HepG2 (cell line): ENCODE measurements at regions not wholly inside any gene's neighbourhood (a gene's known extent, or its start where the extent isn't known, plus 50 kb on each side); places are given as distances from the start of the nearest gene placed in this dataset.

Experiments
- ATAC-seq: fragments of 200-7000 bp; cut with Tn5 transposase; 3 replicates; pipeline ENCODE4 v1.9.1; 2020; ENCODE audit warnings: mild to moderate bottlenecking, moderate library complexity
- BruUV-seq: library from RNA; stranded (reverse); fragments of 400-500 nt; replicated peaks from 2 replicates; lab custom pipeline; 2021; lab: Mats Ljungman, UMichigan
- CTCF ChIA-PET: fragments of 300-600 bp; formaldehyde crosslinking; extraction: SDS; loops from one replicate; lab custom pipeline; 2021; ENCODE audit warnings: low total read pairs, inconsistent platforms, low intra/inter-chr PET ratio; lab: Yijun Ruan, JAX
- POLR2A ChIA-PET: fragments of 350-600 bp; sonication (Branson Sonifier 250); formaldehyde crosslinking; loops from one replicate; lab custom pipeline; 2020; ENCODE audit warnings: antibody characterized with exemption, inconsistent platforms; lab: Yijun Ruan, JAX
- DNase-seq: peaks from one replicate; pipeline ENCODE4 v3.0.0-alpha.2; 2015; ENCODE audit warnings: low spot score
- FAIRE-seq: peaks from 3 replicates; lab custom pipeline; 2011; peaks lifted over from hg19 to GRCh38; lab: Jason Lieb, UNC
- H2AFZ ChIP-seq: one replicate; pipeline ENCODE4 v1.6.1; 2011; ENCODE audit warnings: low read length, inconsistent platforms
- H3K27ac ChIP-seq: fragments of 300-600 bp; 3 replicates; pipeline ENCODE4 v1.8.0; 2011; ENCODE audit warnings: mixed run types, mild to moderate bottlenecking, mixed read lengths, low read length, inconsistent platforms; ENCODE audit not compliant: insufficient read depth; ENCODE audit errors: extremely low read length
- H3K27me3 ChIP-seq, 2 experiments: fragments of 200-600 bp in 1 of 2; 2 replicates in 1 of 2; 3 replicates in 1 of 2; pipeline versions ENCODE4 v1.6.0 to v1.8.0; 2011; ENCODE audit warnings: low read length in 2 of 2, mild to moderate bottlenecking in 2 of 2, moderate library complexity in 2 of 2, inconsistent platforms in 1 of 2; ENCODE audit not compliant: insufficient read depth in 2 of 2, control insufficient read depth in 1 of 2
- H3K36me3 ChIP-seq, 2 experiments: fragments of 200-600 bp in 1 of 2; replicated peaks in 1 of 2; 2 replicates in 1 of 2; 3 replicates in 1 of 2; pipeline versions ENCODE4 v1.5.1 to v1.8.0; 2011; ENCODE audit warnings: low read length in 2 of 2, inconsistent platforms in 1 of 2; ENCODE audit not compliant: insufficient read depth in 2 of 2, control insufficient read depth in 1 of 2
- H3K4me1 ChIP-seq: 2 replicates; pipeline ENCODE4 v1.5.1; 2012; ENCODE audit warnings: low read length, inconsistent platforms; ENCODE audit not compliant: insufficient read depth
- H3K4me2 ChIP-seq: 2 replicates; pipeline ENCODE4 v1.6.0; 2011; ENCODE audit warnings: low read depth, low read length, inconsistent platforms
- H3K4me3 ChIP-seq, 3 experiments: fragments of 200-600 bp in 1 of 3; sonication (generic), shearing (Covaris generic) in 1 of 3; replicated peaks in 1 of 3; 2 replicates each; pipeline ENCODE4 v1.5.1; 2011 to 2016; ENCODE audit warnings: low read length in 3 of 3, inconsistent platforms in 2 of 3, low read depth in 2 of 3, mild to moderate bottlenecking in 2 of 3, control low read depth in 1 of 3, mixed read lengths in 1 of 3; ENCODE audit not compliant: insufficient read depth in 1 of 3
- H3K79me2 ChIP-seq: one replicate; pipeline ENCODE4 v1.6.1; 2011; ENCODE audit warnings: low read length, inconsistent platforms; ENCODE audit not compliant: insufficient read depth
- H3K9ac ChIP-seq: 2 replicates; pipeline ENCODE4 v1.6.0; 2011; ENCODE audit warnings: mild to moderate bottlenecking, low read depth, low read length, inconsistent platforms; ENCODE audit not compliant: insufficient read depth
- H3K9me3 ChIP-seq: 2 replicates; pipeline ENCODE4 v1.5.1; 2012; ENCODE audit warnings: mild to moderate bottlenecking, low read length
- H4K20me1 ChIP-seq: 2 replicates; pipeline ENCODE4 v1.6.0; 2011; ENCODE audit warnings: inconsistent platforms, mild to moderate bottlenecking, low read length, moderate library complexity; ENCODE audit not compliant: insufficient read depth
- ERF ChIP-seq: IDR thresholded peaks from 2 replicates; pipeline ENCODE4 v1.6.1; 2018; ENCODE audit warnings: missing biosample characterization, missing genetic modification reagents
- ETV6 ChIP-seq: sonication (generic); formaldehyde crosslinking; conservative IDR thresholded peaks from 2 replicates; pipeline ENCODE4 v1.4.0; 2020; ENCODE audit warnings: missing genetic modification reagents
- RBAK ChIP-seq: sonication (generic); formaldehyde crosslinking; IDR thresholded peaks from 2 replicates; pipeline ENCODE4 v1.5.1; 2020; ENCODE audit warnings: mild to moderate bottlenecking, missing genetic modification reagents
- ZNF282 ChIP-seq: fragments of 450-650 bp; IDR thresholded peaks from 2 replicates; pipeline ENCODE4 v1.6.1; 2018; ENCODE audit not compliant: partially characterized antibody
- WGBS: methylation state at CpG from one replicate; pipeline ENCODE4 v1.1.6; 2017; ENCODE audit warnings: low lambda C conversion rate; 5-methylcytosine and 5-hydroxymethylcytosine counted together
- in situ Hi-C: cut with HindIII; loops from 2 replicates; pipeline ENCODE4 v1.10.0; 2017; ENCODE audit warnings: low pct_unique_long_range_greater_than_20kb; ENCODE audit not compliant: extremely low pct_ligation_motif_present
- intact Hi-C: fragments of 100-400 bp; cut with micrococcal nuclease; formaldehyde crosslinking; loops from one replicate; pipeline ENCODE4 v1.10.0; 2022; ENCODE audit not compliant: unreplicated experiment
- TF ChIP-seq, protein P1 (sequence below): fragments of 450-650 bp; IDR thresholded peaks from 2 replicates; pipeline ENCODE4 v1.6.1; 2016
- TF ChIP-seq, protein P2 (sequence below): sonication (generic); formaldehyde crosslinking; IDR thresholded peaks from 2 replicates; pipeline ENCODE4 v1.5.0; 2020; ENCODE audit warnings: missing genetic modification reagents
- TF ChIP-seq, protein P3 (sequence below): sonication (generic); formaldehyde crosslinking; IDR thresholded peaks from 2 replicates; pipeline ENCODE4 v1.8.0; 2022; ENCODE audit warnings: mild to moderate bottlenecking, missing genetic modification reagents, moderate library complexity

DNA sequence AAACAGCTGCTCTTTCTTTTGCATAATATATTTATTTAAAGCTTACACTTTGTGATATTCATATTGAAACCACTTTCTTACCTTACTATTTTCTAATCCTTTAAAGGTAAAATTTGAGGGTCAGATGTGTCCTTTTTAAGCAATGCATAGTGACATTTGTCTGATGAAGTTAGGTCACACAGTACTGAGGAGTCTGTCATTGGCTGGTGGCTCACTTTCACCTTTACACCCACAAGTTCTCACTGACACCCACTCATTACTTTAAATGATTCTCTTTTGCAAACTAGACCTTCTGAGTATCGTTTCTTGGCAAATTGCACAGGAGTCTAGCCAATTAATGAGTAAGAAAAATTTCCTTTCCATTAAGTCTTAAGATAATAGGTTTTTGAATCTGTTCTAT lies 758.3 kb upstream of the ARPP21 start:
- no peak for ATAC-seq
- intact Hi-C loops, result no loop called here
- no peak overlapping the region for H3K9ac ChIP-seq

More for the DNA sequence above, 758.3 kb upstream of the ARPP21 start:
- Histone ChIP-seq H2AFZ (no peak overlapping the region), H3K4me3 (no peak overlapping the region), H3K9me3 (no peaks in the 10 kb centered on the region), H4K20me1 (no peaks in the 10 kb centered on the region), H3K4me1 (no peaks in the 10 kb centered on the region), H3K4me2 (no peak overlapping the region), H3K27me3 (no peaks in the 10 kb centered on the region), H3K27ac (no peak overlapping the region), H3K36me3 (no peaks in the 10 kb centered on the region), H3K79me2 (no peaks in the 10 kb centered on the region)
- ChIA-PET CTCF (no interaction called here), POLR2A (no interaction called here)
- DNase-seq, result no peak
- FAIRE-seq, result no peak
- TF ChIP-seq, protein P1, sequence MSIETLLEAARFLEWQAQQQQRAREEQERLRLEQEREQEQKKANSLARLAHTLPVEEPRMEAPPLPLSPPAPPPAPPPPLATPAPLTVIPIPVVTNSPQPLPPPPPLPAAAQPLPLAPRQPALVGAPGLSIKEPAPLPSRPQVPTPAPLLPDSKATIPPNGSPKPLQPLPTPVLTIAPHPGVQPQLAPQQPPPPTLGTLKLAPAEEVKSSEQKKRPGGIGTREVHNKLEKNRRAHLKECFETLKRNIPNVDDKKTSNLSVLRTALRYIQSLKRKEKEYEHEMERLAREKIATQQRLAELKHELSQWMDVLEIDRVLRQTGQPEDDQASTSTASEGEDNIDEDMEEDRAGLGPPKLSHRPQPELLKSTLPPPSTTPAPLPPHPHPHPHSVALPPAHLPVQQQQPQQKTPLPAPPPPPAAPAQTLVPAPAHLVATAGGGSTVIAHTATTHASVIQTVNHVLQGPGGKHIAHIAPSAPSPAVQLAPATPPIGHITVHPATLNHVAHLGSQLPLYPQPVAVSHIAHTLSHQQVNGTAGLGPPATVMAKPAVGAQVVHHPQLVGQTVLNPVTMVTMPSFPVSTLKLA, result no peak
- TF ChIP-seq RBAK (CRISPR knock-in tag), result no peak
- no peak for TF ChIP-seq ZNF282
- TF ChIP-seq, protein P2, sequence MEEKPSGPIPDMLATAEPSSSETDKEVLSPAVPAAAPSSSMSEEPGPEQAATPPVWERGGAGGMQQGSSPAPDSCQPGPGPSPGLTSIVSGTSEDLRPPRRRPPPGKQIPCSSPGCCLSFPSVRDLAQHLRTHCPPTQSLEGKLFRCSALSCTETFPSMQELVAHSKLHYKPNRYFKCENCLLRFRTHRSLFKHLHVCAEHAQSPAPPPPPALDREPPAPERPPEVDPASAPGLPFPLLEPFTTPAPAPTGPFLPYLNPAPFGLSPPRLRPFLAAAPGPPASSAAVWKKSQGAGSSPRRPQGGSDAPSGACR, result no peak
- TF ChIP-seq ERF (CRISPR knock-in tag), result no peak
- TF ChIP-seq, protein P3, sequence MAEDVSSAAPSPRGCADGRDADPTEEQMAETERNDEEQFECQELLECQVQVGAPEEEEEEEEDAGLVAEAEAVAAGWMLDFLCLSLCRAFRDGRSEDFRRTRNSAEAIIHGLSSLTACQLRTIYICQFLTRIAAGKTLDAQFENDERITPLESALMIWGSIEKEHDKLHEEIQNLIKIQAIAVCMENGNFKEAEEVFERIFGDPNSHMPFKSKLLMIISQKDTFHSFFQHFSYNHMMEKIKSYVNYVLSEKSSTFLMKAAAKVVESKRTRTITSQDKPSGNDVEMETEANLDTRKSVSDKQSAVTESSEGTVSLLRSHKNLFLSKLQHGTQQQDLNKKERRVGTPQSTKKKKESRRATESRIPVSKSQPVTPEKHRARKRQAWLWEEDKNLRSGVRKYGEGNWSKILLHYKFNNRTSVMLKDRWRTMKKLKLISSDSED (CRISPR knock-in tag), result no peak
- TF ChIP-seq ETV6 (CRISPR knock-in tag), result no peak
- 0% methylated on average over 1 of the region's 1 CpG for WGBS
- in situ Hi-C loops, result no loop called here
- BruUV-seq, result no TSS peak
